ENCODE measurements at regions not wholly inside any gene's neighbourhood (a gene's known extent, or its start where the extent isn't known, plus 50 kb on each side); places are given as distances from the start of the nearest gene placed in this dataset.
"Not testable (repeated sequence)": the region's sequence is repeated elsewhere in the genome, so short reads cannot be mapped to it uniquely, and the experiment has no call there.

- TF ChIP-seq, protein P1, sequence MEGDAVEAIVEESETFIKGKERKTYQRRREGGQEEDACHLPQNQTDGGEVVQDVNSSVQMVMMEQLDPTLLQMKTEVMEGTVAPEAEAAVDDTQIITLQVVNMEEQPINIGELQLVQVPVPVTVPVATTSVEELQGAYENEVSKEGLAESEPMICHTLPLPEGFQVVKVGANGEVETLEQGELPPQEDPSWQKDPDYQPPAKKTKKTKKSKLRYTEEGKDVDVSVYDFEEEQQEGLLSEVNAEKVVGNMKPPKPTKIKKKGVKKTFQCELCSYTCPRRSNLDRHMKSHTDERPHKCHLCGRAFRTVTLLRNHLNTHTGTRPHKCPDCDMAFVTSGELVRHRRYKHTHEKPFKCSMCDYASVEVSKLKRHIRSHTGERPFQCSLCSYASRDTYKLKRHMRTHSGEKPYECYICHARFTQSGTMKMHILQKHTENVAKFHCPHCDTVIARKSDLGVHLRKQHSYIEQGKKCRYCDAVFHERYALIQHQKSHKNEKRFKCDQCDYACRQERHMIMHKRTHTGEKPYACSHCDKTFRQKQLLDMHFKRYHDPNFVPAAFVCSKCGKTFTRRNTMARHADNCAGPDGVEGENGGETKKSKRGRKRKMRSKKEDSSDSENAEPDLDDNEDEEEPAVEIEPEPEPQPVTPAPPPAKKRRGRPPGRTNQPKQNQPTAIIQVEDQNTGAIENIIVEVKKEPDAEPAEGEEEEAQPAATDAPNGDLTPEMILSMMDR (IDR thresholded peaks at IDR 0.05): no peak
- Histone ChIP-seq H3K27ac (no peak overlapping the region), H3K4me3 (no peak overlapping the region)
- no peak for DNase-seq (ENCODE audit: low spot score)
Measured at GRCh38 chr3:190941694-190942260, 79.3 kb upstream of the GMNC start.

GRCh38 chr3:190934616-190935015 lies 72.1 kb upstream of the GMNC start:
- H3K27ac ChIP-seq; H3K4me3 ChIP-seq; DNase-seq (ENCODE audit: low spot score): not testable (repeated sequence)

DNA sequence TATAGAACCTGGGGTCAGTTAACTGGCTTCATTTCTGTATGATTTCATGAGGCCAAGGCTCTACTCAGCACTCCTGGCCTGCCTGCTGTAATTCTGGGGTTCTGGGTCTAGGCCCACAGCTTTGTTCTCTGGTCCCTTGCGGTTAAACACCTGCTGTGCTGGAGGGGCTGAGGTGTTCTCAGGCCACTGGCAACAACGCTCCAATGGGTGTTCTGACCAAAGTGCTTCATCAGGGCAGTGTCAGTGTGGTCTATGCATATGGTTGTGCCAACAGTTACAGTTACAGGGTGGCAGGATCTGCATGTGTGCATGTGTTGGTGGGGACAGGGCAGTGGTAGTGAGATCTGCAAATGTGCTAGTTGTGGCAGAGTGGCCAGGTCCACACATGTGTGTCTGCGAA lies 64.1 kb upstream of the GMNC start:
- H3K27ac ChIP-seq: no peak overlapping the region
- DNase-seq (ENCODE audit: low spot score): no peak
- TF ChIP-seq, protein P1 (IDR thresholded peaks at IDR 0.05): no peak
- no peak overlapping the region for H3K4me3 ChIP-seq

DNA sequence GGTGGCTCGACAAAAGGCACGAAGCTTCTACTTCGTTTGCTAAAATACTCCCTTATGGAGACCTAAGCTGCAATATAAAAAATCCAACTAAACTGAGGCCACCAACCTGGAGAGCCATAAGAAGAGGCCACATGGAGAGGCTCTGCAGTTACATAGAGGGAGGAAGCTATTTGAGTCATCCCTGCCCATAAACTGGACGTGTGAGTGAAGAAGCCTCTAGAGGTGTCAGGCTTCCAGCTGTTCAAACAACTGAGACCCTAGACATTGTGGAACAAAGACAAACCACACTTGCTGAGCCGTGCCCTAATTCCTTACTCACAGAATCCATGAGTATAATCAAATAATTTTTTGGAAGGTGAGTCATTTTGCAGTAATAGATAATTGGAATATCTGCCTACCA lies 50.2 kb upstream of the GMNC start:
- DNase-seq (ENCODE audit: low spot score): no peak
- TF ChIP-seq, protein P1 (IDR thresholded peaks at IDR 0.05): no peak
- Histone ChIP-seq H3K27ac (no peak overlapping the region), H3K4me3 (no peak overlapping the region)

All from coronary artery (tissue), 2 donors.